Caco-2 (cell line): ENCODE measurements at regions not wholly inside any gene's neighbourhood (a gene's known extent, or its start where the extent isn't known, plus 50 kb on each side); places are given as distances from the start of the nearest gene placed in this dataset.
A peak's percentile ranks its signal among the peaks of the same experiment; 100 is the strongest.
"Not testable (repeated sequence)": the region's sequence is repeated elsewhere in the genome, so short reads cannot be mapped to it uniquely, and the experiment has no call there.

Experiments used
- BruUV-seq: library from RNA; stranded (reverse); fragments of 400-500 nt; replicated peaks from 2 replicates; lab custom pipeline; 2021; lab: Mats Ljungman, UMichigan
- CTCF ChIA-PET: fragments of 300-600 bp; sonication (Branson Sonifier 250); formaldehyde crosslinking; loops from one replicate; lab custom pipeline; 2022; ENCODE audit warnings: antibody characterized with exemption; lab: Charles Lee
- POLR2A ChIA-PET: fragments of 300-600 bp; sonication (Branson Sonifier 250); formaldehyde crosslinking; loops from one replicate; lab custom pipeline; 2022; ENCODE audit warnings: antibody characterized with exemption; lab: Charles Lee
- DNase-seq, 2 experiments: peaks; one replicate each; pipeline versions ENCODE4 v3.0.0 to v3.0.0-alpha.2; 2020 to 2022
- H3K27me3 ChIP-seq: replicated peaks from 2 replicates; pipeline ENCODE4 v1.6.0; 2011; ENCODE audit warnings: low read length; ENCODE audit not compliant: control insufficient read depth, insufficient read depth
- H3K36me3 ChIP-seq: 2 replicates; pipeline ENCODE4 v1.5.1; 2011; ENCODE audit warnings: low read length; ENCODE audit not compliant: control insufficient read depth, insufficient read depth
- H3K4me1 ChIP-seq: fragments of 250-450 bp; sonication (Bioruptor Pico); 2 replicates; pipeline ENCODE4 v1.5.1; 2020; ENCODE audit warnings: mild to moderate bottlenecking
- H3K4me3 ChIP-seq: 2 replicates; pipeline ENCODE4 v1.5.1; 2011; ENCODE audit warnings: low read depth, mild to moderate bottlenecking, control low read depth, low read length
- H3K9me3 ChIP-seq: fragments of 250-450 bp; sonication (Bioruptor Pico); 2 replicates; pipeline ENCODE4 v1.5.1; 2020; ENCODE audit warnings: mild to moderate bottlenecking, moderate library complexity
- H3K27ac Mint-ChIP-seq: one replicate; pipeline ENCODE4 v1.8.0; 2022; ENCODE audit warnings: mixed read lengths; ENCODE audit not compliant: unreplicated experiment
- H3K27me3 Mint-ChIP-seq: one replicate; pipeline ENCODE4 v1.8.0; 2022; ENCODE audit warnings: mixed read lengths; ENCODE audit not compliant: insufficient read depth, unreplicated experiment
- H3K36me3 Mint-ChIP-seq: one replicate; pipeline ENCODE4 v1.8.0; 2022; ENCODE audit warnings: mild to moderate bottlenecking, mixed read lengths; ENCODE audit not compliant: insufficient read depth, unreplicated experiment
- H3K4me1 Mint-ChIP-seq: one replicate; pipeline ENCODE4 v1.8.0; 2022; ENCODE audit warnings: low read depth, mixed read lengths; ENCODE audit not compliant: unreplicated experiment
- H3K4me3 Mint-ChIP-seq: one replicate; pipeline ENCODE4 v1.8.0; 2022; ENCODE audit warnings: mild to moderate bottlenecking, moderate library complexity, mixed read lengths; ENCODE audit not compliant: unreplicated experiment
- H3K9me3 Mint-ChIP-seq: one replicate; pipeline ENCODE4 v1.8.0; 2022; ENCODE audit warnings: mixed read lengths; ENCODE audit not compliant: unreplicated experiment
- CTCF ChIP-seq, 2 experiments: fragments of 200-600 bp in 1 of 2; IDR thresholded peaks; 1 replicate in 1 of 2; 2 replicates in 1 of 2; pipeline versions ENCODE4 v1.5.1 to v1.8.0; 2011 to 2022; ENCODE audit warnings: antibody characterized with exemption in 1 of 2, control low read depth in 1 of 2, inconsistent platforms in 1 of 2, low read depth in 1 of 2, low read length in 1 of 2, mild to moderate bottlenecking in 1 of 2, moderate library complexity in 1 of 2; ENCODE audit not compliant: insufficient read depth in 1 of 2, severe bottlenecking in 1 of 2, unreplicated experiment in 1 of 2
- intact Hi-C: fragments of 100-400 bp; cut with micrococcal nuclease; formaldehyde crosslinking; loops from one replicate; pipeline ENCODE4 v1.10.0; 2022; ENCODE audit not compliant: unreplicated experiment

- intact Hi-C loops, result loop anchor here (2.0 kb wide), 1 partner anchor 63 kb away; the partner anchor contains the start of gene TMEM18
- CTCF ChIA-PET, result interaction anchor here (0.7 to 1.1 kb wide), 2 partner anchors 37 to 63 kb away, joined by 3 read pairs; partner anchors contain the start of gene TMEM18
- BruUV-seq, DNase-seq, H3K27me3 ChIP-seq, H3K36me3 ChIP-seq, H3K9me3 ChIP-seq, H3K9me3 Mint-ChIP-seq, H3K36me3 Mint-ChIP-seq, H3K27ac Mint-ChIP-seq, H3K4me1 ChIP-seq, H3K4me1 Mint-ChIP-seq, POLR2A ChIA-PET: not testable (repeated sequence)
- H3K27me3 Mint-ChIP-seq, result peaks cover 17% of the 10 kb centered on the region
- peak overlapping the region; percentile 25 for H3K4me3 ChIP-seq
- peak overlapping the region; percentile 86 for H3K4me3 Mint-ChIP-seq
These were observed 62.7 kb upstream of the TMEM18 start for GRCh38 chr2:739864-740321.

GRCh38 chr2:736939-737338, 59.7 kb upstream of the TMEM18 start:
- Histone ChIP-seq H3K4me3 (no peak overlapping the region), H3K9me3 (no peaks in the 10 kb centered on the region), H3K36me3 (no peaks in the 10 kb centered on the region), H3K27me3 (no peaks in the 10 kb centered on the region), H3K4me1 (0 out of 2 replicates have a peak, but pooled peaks cover 6% of the 10 kb centered on the region)
- Mint-ChIP-seq H3K36me3 (peaks cover 6% of the 10 kb centered on the region), H3K9me3 (no peaks in the 10 kb centered on the region), H3K4me1 (peaks cover 6% of the 10 kb centered on the region), H3K27me3 (peaks cover 2% of the 10 kb centered on the region), H3K27ac (no peak overlapping the region), H3K4me3 (no peak overlapping the region)
- no peak for DNase-seq
- ChIA-PET CTCF (no interaction called here), POLR2A (no interaction called here)
- BruUV-seq, result no TSS peak
- no peak for TF ChIP-seq CTCF (IDR thresholded peaks at IDR 0.05; ENCODE audit: insufficient read depth in 1 of 2, low read depth in 1 of 2, low read length in 1 of 2, severe bottlenecking in 1 of 2, unreplicated experiment in 1 of 2)
- intact Hi-C loops, result no loop called here

- POLR2A ChIA-PET, result interaction anchor here (0.5 kb wide), 1 partner anchor 160 kb away, joined by 3 read pairs; no protein-coding TSS in a partner anchor
- H3K9me3 ChIP-seq, result no peaks in the 10 kb centered on the region
- no peak for TF ChIP-seq CTCF (IDR thresholded peaks at IDR 0.05; ENCODE audit: insufficient read depth in 1 of 2, low read depth in 1 of 2, low read length in 1 of 2, severe bottlenecking in 1 of 2, unreplicated experiment in 1 of 2)
These were observed 58.5 kb upstream of the TMEM18 start for GRCh38 chr2:735670-736218.

More at GRCh38 chr2:735670-736218, 58.5 kb upstream of the TMEM18 start:
- intact Hi-C loops, result no loop called here
- no peaks in the 10 kb centered on the region for H3K36me3 ChIP-seq
- BruUV-seq, result no TSS peak
- H3K9me3 Mint-ChIP-seq, result no peaks in the 10 kb centered on the region
- CTCF ChIA-PET, result no interaction called here
- peaks cover 6% of the 10 kb centered on the region for H3K4me1 Mint-ChIP-seq
- H3K4me3 ChIP-seq, result no peak overlapping the region
- H3K4me3 Mint-ChIP-seq, result no peak overlapping the region
- DNase-seq, result no peak
- H3K27me3 Mint-ChIP-seq, result no peaks in the 10 kb centered on the region
- no peaks in the 10 kb centered on the region for H3K27me3 ChIP-seq
- peaks cover 6% of the 10 kb centered on the region for H3K36me3 Mint-ChIP-seq
- no peak overlapping the region for H3K27ac Mint-ChIP-seq
- no peaks in the 10 kb centered on the region for H3K4me1 ChIP-seq
